ENCODE measurements at regions not wholly inside any gene's neighbourhood (a gene's known extent, or its start where the extent isn't known, plus 50 kb on each side); places are given as distances from the start of the nearest gene placed in this dataset.

- Histone ChIP-seq H3K27ac (no peak overlapping the region), H3K4me3 (no peak overlapping the region), H3K9me3 (no peaks in the 10 kb centered on the region), H3K36me3 (no peaks in the 10 kb centered on the region), H3K27me3 (no peaks in the 10 kb centered on the region), H3K4me1 (no peaks in the 10 kb centered on the region)
- DNase-seq: no peak
- no peak for ATAC-seq
- no peak for TF ChIP-seq CTCF (IDR thresholded peaks at IDR 0.05)
- intact Hi-C loops (cut with DNase I): no loop called here
These were observed 247.6 kb upstream of the PSMD7 start for GRCh38 chr16:74049027-74049426.

- no peak overlapping the region for H3K4me3 ChIP-seq
- no peak for ATAC-seq
- H3K4me1 ChIP-seq: no peaks in the 10 kb centered on the region
- no peak overlapping the region for H3K27ac ChIP-seq
- H3K27me3 ChIP-seq: no peaks in the 10 kb centered on the region
- no peaks in the 10 kb centered on the region for H3K36me3 ChIP-seq
- H3K9me3 ChIP-seq: no peaks in the 10 kb centered on the region
- intact Hi-C loops (cut with DNase I): no loop called here
- DNase-seq: no peak
- no peak for TF ChIP-seq CTCF (IDR thresholded peaks at IDR 0.05)
These were observed 250.1 kb upstream of the PSMD7 start for GRCh38 chr16:74046524-74046923.

- no peak for ATAC-seq
These were observed 251.1 kb upstream of the PSMD7 start for GRCh38 chr16:74045513-74045912.

GRCh38 chr16:74035816-74036215 is 260.8 kb upstream of the PSMD7 start:
- H3K36me3 ChIP-seq: no peaks in the 10 kb centered on the region
- ATAC-seq (no peak), DNase-seq (no peak)
- no peak overlapping the region for H3K27ac ChIP-seq
- H3K4me3 ChIP-seq: no peak overlapping the region
- H3K27me3 ChIP-seq: peaks cover 12% of the 10 kb centered on the region
- H3K4me1 ChIP-seq: no peaks in the 10 kb centered on the region
- TF ChIP-seq CTCF (IDR thresholded peaks at IDR 0.05): no peak
- intact Hi-C loops (cut with DNase I): no loop called here
- H3K9me3 ChIP-seq: no peaks in the 10 kb centered on the region

More at GRCh38 chr16:74045513-74045912, 251.1 kb upstream of the PSMD7 start:
- Histone ChIP-seq H3K4me1 (no peaks in the 10 kb centered on the region), H3K36me3 (no peaks in the 10 kb centered on the region), H3K9me3 (no peaks in the 10 kb centered on the region), H3K27me3 (no peaks in the 10 kb centered on the region), H3K27ac (no peak overlapping the region), H3K4me3 (no peak overlapping the region)
- no peak for TF ChIP-seq CTCF (IDR thresholded peaks at IDR 0.05)
- intact Hi-C loops (cut with DNase I): no loop called here
- DNase-seq: no peak

GRCh38 chr16:74034862-74035261 is 261.8 kb upstream of the PSMD7 start:
- ATAC-seq: no peak
- Histone ChIP-seq H3K9me3 (no peaks in the 10 kb centered on the region), H3K27me3 (peaks cover 12% of the 10 kb centered on the region), H3K4me3 (no peak overlapping the region), H3K27ac (no peak overlapping the region), H3K4me1 (no peaks in the 10 kb centered on the region), H3K36me3 (no peaks in the 10 kb centered on the region)
- peak; percentile 31 for TF ChIP-seq CTCF (IDR thresholded peaks at IDR 0.05)
- intact Hi-C loops (cut with DNase I): no loop called here
- DNase-seq: no peak

- Histone ChIP-seq H3K4me3 (no peak overlapping the region), H3K4me1 (no peaks in the 10 kb centered on the region), H3K36me3 (no peaks in the 10 kb centered on the region), H3K27me3 (peaks cover 12% of the 10 kb centered on the region), H3K27ac (no peak overlapping the region), H3K9me3 (no peaks in the 10 kb centered on the region)
- ATAC-seq (no peak), DNase-seq (no peak)
- intact Hi-C loops (cut with DNase I): no loop called here
- no peak for TF ChIP-seq CTCF (IDR thresholded peaks at IDR 0.05)
These were observed 262.4 kb upstream of the PSMD7 start for GRCh38 chr16:74034200-74034599.
